WERI-Rb-1 (cell line): ENCODE measurements at regions not wholly inside any gene's neighbourhood (a gene's known extent, or its start where the extent isn't known, plus 50 kb on each side); places are given as distances from the start of the nearest gene placed in this dataset.

Source experiments
- DNase-seq: peaks from one replicate; pipeline ENCODE4 v3.0.0-alpha.2; 2020
- H3K27ac ChIP-seq: fragments of 250-450 bp; sonication (Bioruptor Pico); 2 replicates; pipeline ENCODE4 v1.5.1; 2020; ENCODE audit warnings: mild to moderate bottlenecking, moderate library complexity
- H3K27me3 ChIP-seq: fragments of 250-450 bp; sonication (Bioruptor Pico); 2 replicates; pipeline ENCODE4 v1.5.1; 2021; ENCODE audit warnings: mild to moderate bottlenecking, low read depth, moderate library complexity; ENCODE audit not compliant: insufficient read depth, severe bottlenecking
- H3K36me3 ChIP-seq: fragments of 250-450 bp; sonication (Bioruptor Pico); 2 replicates; pipeline ENCODE4 v1.5.1; 2020; ENCODE audit warnings: mild to moderate bottlenecking, moderate library complexity
- H3K4me3 ChIP-seq: 2 replicates; pipeline ENCODE4 v1.5.1; 2011; ENCODE audit warnings: low read depth, mild to moderate bottlenecking, control low read depth, low read length
- H3K9me3 ChIP-seq: fragments of 250-450 bp; sonication (Bioruptor Pico); 2 replicates; pipeline ENCODE4 v1.5.1; 2021; ENCODE audit warnings: mild to moderate bottlenecking, moderate library complexity; ENCODE audit not compliant: severe bottlenecking
- CTCF ChIP-seq: IDR thresholded peaks from 2 replicates; pipeline ENCODE4 v1.5.1; 2011; ENCODE audit warnings: low read depth, mild to moderate bottlenecking, control low read depth, inconsistent platforms, low read length

GRCh38 chr17:68710976-68711375, 109.8 kb upstream of the FAM20A start:
- H3K27ac ChIP-seq, result no peak overlapping the region
- no peak for DNase-seq
- H3K27me3 ChIP-seq, result no peaks in the 10 kb centered on the region

GRCh38 chr17:68710035-68710780, 109.0 kb upstream of the FAM20A start:
- H3K36me3 ChIP-seq, result no peaks in the 10 kb centered on the region
- DNase-seq, result no peak

More at GRCh38 chr17:68710976-68711375, 109.8 kb upstream of the FAM20A start:
- Histone ChIP-seq H3K9me3 (no peaks in the 10 kb centered on the region), H3K4me3 (no peak overlapping the region), H3K36me3 (no peaks in the 10 kb centered on the region)
- TF ChIP-seq CTCF, result no peak

DNA sequence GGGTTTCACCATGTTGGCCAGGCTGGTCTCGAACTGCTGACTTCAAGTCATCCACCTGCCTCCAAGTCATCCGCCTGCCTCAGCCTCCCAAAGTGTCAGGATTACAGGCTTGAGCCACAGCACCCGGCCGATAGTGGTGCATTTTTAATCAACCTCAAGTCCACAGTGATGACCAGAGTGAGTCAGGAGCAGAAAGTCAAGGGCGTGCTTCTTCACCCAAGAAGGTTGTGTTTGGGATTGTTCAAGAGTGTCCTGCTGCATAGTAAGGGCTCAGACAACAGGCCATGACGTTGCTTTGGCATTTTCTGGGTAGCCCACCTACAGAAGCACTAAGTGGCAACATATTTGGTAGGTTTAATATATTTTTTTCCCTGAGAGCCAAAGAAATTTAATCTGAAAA, 108.3 kb upstream of the FAM20A start:
- H3K9me3 ChIP-seq, result no peaks in the 10 kb centered on the region

More at GRCh38 chr17:68710035-68710780, 109.0 kb upstream of the FAM20A start:
- Histone ChIP-seq H3K27me3 (no peaks in the 10 kb centered on the region), H3K27ac (no peak overlapping the region), H3K4me3 (no peak overlapping the region), H3K9me3 (no peaks in the 10 kb centered on the region)
- TF ChIP-seq CTCF, result no peak

DNA sequence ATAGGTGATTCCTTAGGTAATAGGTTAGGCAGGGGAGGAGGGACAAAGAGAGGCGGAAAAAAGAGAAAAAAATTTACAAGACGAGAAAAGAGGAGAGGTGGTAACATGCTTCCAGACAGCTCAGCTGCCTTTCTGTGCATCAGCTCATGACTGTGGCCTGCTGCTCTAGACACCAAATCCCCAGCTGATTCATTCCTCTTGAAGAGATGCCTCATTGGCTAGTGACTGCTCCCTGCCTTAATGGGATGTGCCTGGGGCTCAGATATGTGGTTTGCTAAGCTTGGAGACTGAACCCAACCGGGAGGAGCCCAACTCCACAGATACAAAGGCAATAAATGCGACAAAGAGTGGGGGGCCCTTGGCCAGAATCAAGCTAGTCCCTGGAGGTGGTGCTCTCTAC, 105.9 kb upstream of the FAM20A start:
- no peaks in the 10 kb centered on the region for H3K9me3 ChIP-seq
- H3K4me3 ChIP-seq, result no peak overlapping the region
- DNase-seq, result no peak
- no peak for TF ChIP-seq CTCF
- no peaks in the 10 kb centered on the region for H3K36me3 ChIP-seq
- no peak overlapping the region for H3K27ac ChIP-seq
- no peaks in the 10 kb centered on the region for H3K27me3 ChIP-seq

More for the DNA sequence above, 108.3 kb upstream of the FAM20A start:
- Histone ChIP-seq H3K27ac (no peak overlapping the region), H3K27me3 (no peaks in the 10 kb centered on the region), H3K36me3 (no peaks in the 10 kb centered on the region), H3K4me3 (no peak overlapping the region)
- no peak for DNase-seq
- TF ChIP-seq CTCF, result no peak

- no peaks in the 10 kb centered on the region for H3K36me3 ChIP-seq
- H3K9me3 ChIP-seq, result no peaks in the 10 kb centered on the region
- H3K27me3 ChIP-seq, result no peaks in the 10 kb centered on the region
- no peak overlapping the region for H3K27ac ChIP-seq
- no peak for DNase-seq
- no peak for TF ChIP-seq CTCF
- H3K4me3 ChIP-seq, result no peak overlapping the region
These were observed 105.3 kb upstream of the FAM20A start for GRCh38 chr17:68706356-68706920.
